Choroid plexus epithelial cell (primary cell): ENCODE measurements at regions not wholly inside any gene's neighbourhood (a gene's known extent, or its start where the extent isn't known, plus 50 kb on each side); places are given as distances from the start of the nearest gene placed in this dataset.
A peak's percentile ranks its signal among the peaks of the same experiment; 100 is the strongest.

Experiments
- DNase-seq: peaks from one replicate; pipeline ENCODE4 v3.0.0-alpha.2; 2010; ENCODE audit warnings: low read depth
- H3K4me3 ChIP-seq: 2 replicates; pipeline ENCODE4 v1.5.1; 2011; ENCODE audit warnings: low read depth, mild to moderate bottlenecking, control low read depth, low read length, moderate library complexity
- CTCF ChIP-seq: conservative IDR thresholded peaks from 2 replicates; pipeline ENCODE4 v1.5.1; 2011; ENCODE audit warnings: low read depth, mild to moderate bottlenecking, control low read depth, inconsistent platforms, low read length, moderate library complexity

- no peak for TF ChIP-seq CTCF
- DNase-seq: no peak
- H3K4me3 ChIP-seq: no peak overlapping the region
Observed at GRCh38 chr21:16550118-16550517, 820.3 kb downstream of the USP25 start.

GRCh38 chr21:16550917-16551741 is 821.3 kb downstream of the USP25 start:
- H3K4me3 ChIP-seq: no peak overlapping the region
- no peak for DNase-seq
- no peak for TF ChIP-seq CTCF

- H3K4me3 ChIP-seq: no peak overlapping the region
- no peak for DNase-seq
- TF ChIP-seq CTCF: no peak
Observed at GRCh38 chr21:16552880-16553279, 823.1 kb downstream of the USP25 start.

GRCh38 chr21:16554503-16554902 is 824.7 kb downstream of the USP25 start:
- no peak overlapping the region for H3K4me3 ChIP-seq
- DNase-seq: no peak
- TF ChIP-seq CTCF: no peak

GRCh38 chr21:16563116-16563515 is 833.3 kb downstream of the USP25 start:
- DNase-seq: no peak
- no peak overlapping the region for H3K4me3 ChIP-seq
- TF ChIP-seq CTCF: no peak

GRCh38 chr21:16563795-16564194 is 834.0 kb downstream of the USP25 start:
- DNase-seq: peak; percentile 59
- H3K4me3 ChIP-seq: no peak overlapping the region
- TF ChIP-seq CTCF: no peak

- TF ChIP-seq CTCF: no peak
- H3K4me3 ChIP-seq: no peak overlapping the region
- DNase-seq: no peak
Observed at GRCh38 chr21:16568244-16568643, 838.5 kb downstream of the USP25 start.
